Fibroblast of pulmonary artery (primary cell): ENCODE measurements at regions not wholly inside any gene's neighbourhood (a gene's known extent, or its start where the extent isn't known, plus 50 kb on each side); places are given as distances from the start of the nearest gene placed in this dataset.
A peak's percentile ranks its signal among the peaks of the same experiment; 100 is the strongest.

Source experiments
- DNase-seq: peaks from one replicate; pipeline ENCODE4 v3.0.0-alpha.2; 2010; ENCODE audit warnings: low read depth
- H3K4me3 ChIP-seq: replicated peaks from 2 replicates; pipeline ENCODE4 v1.5.1; 2011; ENCODE audit warnings: low read depth, mild to moderate bottlenecking, control low read depth, low read length, moderate library complexity
- TF ChIP-seq, protein P1 (sequence below): IDR thresholded peaks from 2 replicates; pipeline ENCODE4 v1.5.1; 2011; ENCODE audit warnings: mild to moderate bottlenecking, control low read depth, low read length, inconsistent platforms; ENCODE audit errors: missing control alignments

DNA sequence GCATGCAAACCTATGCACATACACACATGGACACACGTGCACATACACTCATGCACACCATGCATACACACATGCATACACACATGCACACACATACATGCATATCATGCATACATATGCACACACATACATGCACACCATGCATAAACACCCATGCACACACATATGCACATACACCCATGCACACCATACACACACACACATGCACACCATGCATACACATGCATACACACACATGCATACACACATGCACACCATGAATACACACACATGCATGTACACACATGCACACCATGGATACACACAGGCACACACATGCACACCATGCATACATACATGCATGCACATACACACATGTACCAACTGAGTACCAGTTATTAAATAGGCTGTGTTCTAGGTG is 543.3 kb upstream of the EEF2KMT start:
- DNase-seq = no peak
- H3K4me3 ChIP-seq = no peak overlapping the region
- TF ChIP-seq, protein P1, sequence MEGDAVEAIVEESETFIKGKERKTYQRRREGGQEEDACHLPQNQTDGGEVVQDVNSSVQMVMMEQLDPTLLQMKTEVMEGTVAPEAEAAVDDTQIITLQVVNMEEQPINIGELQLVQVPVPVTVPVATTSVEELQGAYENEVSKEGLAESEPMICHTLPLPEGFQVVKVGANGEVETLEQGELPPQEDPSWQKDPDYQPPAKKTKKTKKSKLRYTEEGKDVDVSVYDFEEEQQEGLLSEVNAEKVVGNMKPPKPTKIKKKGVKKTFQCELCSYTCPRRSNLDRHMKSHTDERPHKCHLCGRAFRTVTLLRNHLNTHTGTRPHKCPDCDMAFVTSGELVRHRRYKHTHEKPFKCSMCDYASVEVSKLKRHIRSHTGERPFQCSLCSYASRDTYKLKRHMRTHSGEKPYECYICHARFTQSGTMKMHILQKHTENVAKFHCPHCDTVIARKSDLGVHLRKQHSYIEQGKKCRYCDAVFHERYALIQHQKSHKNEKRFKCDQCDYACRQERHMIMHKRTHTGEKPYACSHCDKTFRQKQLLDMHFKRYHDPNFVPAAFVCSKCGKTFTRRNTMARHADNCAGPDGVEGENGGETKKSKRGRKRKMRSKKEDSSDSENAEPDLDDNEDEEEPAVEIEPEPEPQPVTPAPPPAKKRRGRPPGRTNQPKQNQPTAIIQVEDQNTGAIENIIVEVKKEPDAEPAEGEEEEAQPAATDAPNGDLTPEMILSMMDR = no peak

DNA sequence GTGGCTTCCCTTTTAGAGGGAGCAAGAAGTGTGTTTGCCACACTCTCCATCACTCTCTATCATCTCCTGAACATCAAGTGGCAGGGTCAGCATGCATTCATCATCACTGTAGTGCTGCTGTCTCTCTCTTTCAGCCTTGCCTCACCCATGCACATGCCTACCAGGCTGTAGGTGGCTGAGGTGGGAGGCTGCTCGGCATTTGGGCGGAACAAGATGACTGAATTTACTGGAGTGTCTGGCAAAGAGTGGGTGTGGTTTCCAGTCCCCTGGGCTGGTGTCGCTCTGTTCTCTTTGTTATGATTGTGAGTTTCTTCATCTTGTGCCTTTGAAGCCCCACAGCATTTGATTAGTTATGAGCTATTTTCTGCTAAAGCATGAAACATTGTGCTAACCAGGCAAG is 541.9 kb upstream of the EEF2KMT start:
- H3K4me3 ChIP-seq = no peak overlapping the region
- TF ChIP-seq, protein P1 = no peak
- DNase-seq = no peak

DNA sequence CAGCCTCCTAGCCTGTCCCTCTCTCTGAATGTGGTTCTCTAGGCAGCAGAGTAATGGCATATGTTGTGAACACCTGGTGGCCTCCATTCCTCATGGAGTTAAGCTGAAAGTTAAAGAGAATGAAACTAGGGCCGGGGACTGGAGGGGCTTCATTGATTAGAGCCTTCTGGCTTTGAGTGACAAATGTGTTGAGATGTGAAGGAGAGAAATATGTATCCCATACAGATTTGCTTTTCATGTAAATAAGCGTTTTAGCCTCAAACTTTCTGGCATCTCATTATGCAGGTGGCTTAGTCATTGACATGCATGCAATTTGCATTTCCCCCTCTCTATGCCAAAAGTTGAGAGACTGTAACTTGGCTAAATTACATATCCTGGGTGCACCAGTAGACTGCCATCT is 537.7 kb upstream of the EEF2KMT start:
- H3K4me3 ChIP-seq = no peak overlapping the region
- TF ChIP-seq, protein P1 = no peak
- no peak for DNase-seq

DNA sequence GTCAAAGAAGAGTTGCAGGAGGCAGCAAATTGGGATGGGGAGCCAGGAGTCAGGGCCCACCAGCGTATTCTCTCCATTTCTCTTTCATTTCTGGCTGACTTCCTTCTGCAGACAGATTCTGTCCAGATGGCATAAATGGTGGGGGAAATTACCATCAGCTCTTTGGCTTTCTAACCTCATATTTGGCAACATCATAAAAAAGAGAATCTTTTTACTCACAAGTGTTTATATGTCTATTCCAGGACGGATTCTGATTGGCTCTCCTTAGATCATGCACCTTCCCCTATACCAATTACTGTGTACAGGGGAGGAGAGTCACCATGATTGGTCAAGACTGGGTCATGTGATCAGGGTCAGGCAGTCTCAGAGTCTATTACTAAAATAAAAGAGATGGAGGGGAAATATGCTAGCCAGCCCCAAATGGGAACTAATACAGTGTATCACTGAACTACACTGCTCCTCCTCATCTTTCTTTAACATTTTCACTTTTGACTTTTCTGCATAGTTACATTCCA is 537.1 kb upstream of the EEF2KMT start:
- no peak overlapping the region for H3K4me3 ChIP-seq
- TF ChIP-seq, protein P1 = no peak
- no peak for DNase-seq

DNA sequence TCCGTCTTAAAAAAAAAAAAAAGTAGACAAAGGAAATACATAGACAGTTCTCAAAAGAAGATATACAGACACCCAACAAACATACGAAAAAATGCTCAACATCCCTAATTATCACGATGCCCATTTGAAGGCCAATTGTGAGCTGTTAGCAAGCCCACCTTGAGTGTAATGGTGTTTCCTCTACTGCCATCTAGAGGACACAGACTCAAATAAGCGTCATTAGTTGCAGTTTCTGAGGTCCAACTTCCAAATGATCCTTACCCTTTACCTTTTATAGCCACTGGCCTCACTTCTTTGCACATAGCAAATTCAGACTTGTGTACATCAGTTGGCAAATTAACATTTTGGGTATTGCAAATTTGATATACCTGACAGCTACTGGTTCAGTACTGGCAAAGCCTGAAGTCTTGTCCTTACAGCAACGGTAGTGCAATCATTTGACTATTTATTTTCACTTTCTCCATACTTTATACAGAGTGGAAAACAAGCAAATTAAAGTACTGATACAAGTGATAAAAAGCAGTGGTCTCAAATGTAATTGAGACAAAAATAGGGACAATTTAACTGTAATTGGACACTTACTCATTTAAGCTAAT is 536.3 kb upstream of the EEF2KMT start:
- H3K4me3 ChIP-seq = no peak overlapping the region
- peak; percentile 21 for DNase-seq
- TF ChIP-seq, protein P1 = peak; percentile 25

DNA sequence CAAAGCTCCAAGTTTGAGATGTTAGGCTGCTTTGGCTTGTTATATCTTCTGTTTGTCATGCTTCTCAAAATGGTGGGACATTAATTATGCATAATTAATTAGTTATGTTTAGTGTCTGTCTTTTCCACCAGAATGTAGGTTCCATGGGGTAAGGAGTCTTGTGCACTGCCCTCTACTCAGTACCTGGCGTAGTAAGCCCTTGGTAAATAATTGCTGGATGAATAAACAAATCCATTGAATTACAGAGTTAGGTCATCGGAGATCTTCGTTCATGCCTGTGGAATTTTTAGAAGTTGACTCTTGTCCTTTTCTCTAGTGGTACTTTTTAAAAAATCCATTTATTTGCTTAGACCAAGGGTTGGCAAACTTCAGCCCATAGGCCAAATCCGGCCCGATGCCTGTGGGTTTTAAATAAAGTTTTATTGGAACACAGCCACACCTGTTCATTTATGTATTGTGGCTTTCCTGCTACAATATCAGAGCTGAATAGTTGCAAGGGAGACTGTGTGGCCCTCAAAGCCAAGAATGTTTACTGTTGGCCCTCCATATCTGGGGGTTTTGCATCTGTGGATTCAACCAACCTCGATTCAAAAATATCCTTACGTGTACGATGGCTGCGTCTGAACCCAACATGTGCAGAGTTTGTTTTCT is 524.8 kb upstream of the EEF2KMT start:
- TF ChIP-seq, protein P1 = no peak
- no peak overlapping the region for H3K4me3 ChIP-seq

DNA sequence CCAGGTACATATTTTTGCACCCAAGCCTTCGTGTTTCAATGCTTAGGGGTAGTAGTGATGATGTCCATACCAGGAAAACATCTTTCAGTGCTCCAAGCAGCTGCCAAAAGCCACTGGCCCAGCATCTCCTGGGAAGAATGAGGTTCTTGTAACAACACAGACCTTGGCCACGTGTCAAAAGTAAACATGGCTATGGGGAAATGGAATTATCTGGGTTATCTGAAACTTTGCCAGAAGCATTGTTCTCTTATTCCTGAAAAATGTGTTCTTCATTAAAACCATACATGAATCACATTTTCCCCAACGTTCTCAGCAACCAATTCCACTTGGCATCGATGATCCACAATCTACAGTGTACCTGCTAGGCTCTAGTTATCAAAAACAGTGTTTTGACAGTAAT is 524.2 kb upstream of the EEF2KMT start:
- no peak overlapping the region for H3K4me3 ChIP-seq
- DNase-seq = no peak
- TF ChIP-seq, protein P1 = no peak

More for the DNA sequence above, 524.8 kb upstream of the EEF2KMT start:
- DNase-seq = no peak
